HG02798 (cell line): ENCODE measurements at regions not wholly inside any gene's neighbourhood (a gene's known extent, or its start where the extent isn't known, plus 50 kb on each side); places are given as distances from the start of the nearest gene placed in this dataset.

ENCODE experiments used
- ATAC-seq: cut with Tn5 transposase; IDR thresholded peaks from one replicate; pipeline ENCODE4 v1.9.1; 2021; ENCODE audit warnings: mild to moderate bottlenecking; ENCODE audit not compliant: unreplicated experiment, poor library complexity

GRCh38 chr1:87897481-87897880 is 568.8 kb downstream of the LMO4 start:
- no peak for ATAC-seq

GRCh38 chr1:87898431-87898830 is 569.8 kb downstream of the LMO4 start:
- ATAC-seq, result no peak

- no peak for ATAC-seq
These were observed 570.3 kb downstream of the LMO4 start for GRCh38 chr1:87899017-87899416.

- no peak for ATAC-seq
These were observed 571.1 kb downstream of the LMO4 start for GRCh38 chr1:87899746-87900145.

GRCh38 chr1:87902830-87903229 is 574.1 kb downstream of the LMO4 start:
- ATAC-seq, result no peak

- ATAC-seq, result no peak
These were observed 574.6 kb downstream of the LMO4 start for GRCh38 chr1:87903242-87903641.

- no peak for ATAC-seq
These were observed 576.0 kb downstream of the LMO4 start for GRCh38 chr1:87904651-87905050.

GRCh38 chr1:87905651-87906050 is 577.0 kb downstream of the LMO4 start:
- ATAC-seq, result no peak

- ATAC-seq, result no peak
These were observed 577.4 kb downstream of the LMO4 start for GRCh38 chr1:87906078-87906477.

- ATAC-seq, result no peak
These were observed 584.7 kb downstream of the LMO4 start for GRCh38 chr1:87913361-87913760.

GRCh38 chr1:87914396-87914795 is 585.7 kb downstream of the LMO4 start:
- no peak for ATAC-seq

- no peak for ATAC-seq
These were observed 587.1 kb downstream of the LMO4 start for GRCh38 chr1:87915771-87916170.

GRCh38 chr1:87916965-87917364 is 588.3 kb downstream of the LMO4 start:
- no peak for ATAC-seq

GRCh38 chr1:87918398-87918797 is 589.7 kb downstream of the LMO4 start:
- no peak for ATAC-seq

GRCh38 chr1:87922885-87923284 is 594.2 kb downstream of the LMO4 start:
- ATAC-seq, result no peak

- ATAC-seq, result no peak
These were observed 597.6 kb downstream of the LMO4 start for GRCh38 chr1:87926131-87926830.

GRCh38 chr1:87926921-87927320 is 598.2 kb downstream of the LMO4 start:
- ATAC-seq, result no peak

GRCh38 chr1:87927391-87928280 is 599.0 kb downstream of the LMO4 start:
- ATAC-seq, result no peak

- no peak for ATAC-seq
These were observed 599.9 kb downstream of the LMO4 start for GRCh38 chr1:87928623-87929022.

- ATAC-seq, result no peak
These were observed 601.2 kb downstream of the LMO4 start for GRCh38 chr1:87929906-87930305.

- ATAC-seq, result no peak
These were observed 602.1 kb downstream of the LMO4 start for GRCh38 chr1:87930796-87931195.

- no peak for ATAC-seq
These were observed 604.5 kb downstream of the LMO4 start for GRCh38 chr1:87933171-87933570.
